Naive thymus-derived CD8-positive, alpha-beta T cell (primary cell): ENCODE measurements at regions not wholly inside any gene's neighbourhood (a gene's known extent, or its start where the extent isn't known, plus 50 kb on each side); places are given as distances from the start of the nearest gene placed in this dataset.

ENCODE experiments used
- ATAC-seq, 2 donors: fragments of 150-1000 bp; cut with Tn5 transposase in 1 of 2; sonication (Bioruptor Pico), chemical (Tn5 transposase) in 1 of 2; 1 replicate in 1 of 2; 2 replicates in 1 of 2; pipeline ENCODE4 v1.10.0; 2021; ENCODE audit warnings: mild to moderate bottlenecking in 2 of 2, moderate library complexity in 2 of 2
- POLR2A ChIA-PET: fragments of 350-600 bp; sonication (Branson Sonifier 250); formaldehyde crosslinking; loops from one replicate; lab custom pipeline; 2021; ENCODE audit warnings: antibody characterized with exemption; lab: Charles Lee
- DNase-seq, 10 donors: peaks; one replicate each; pipeline versions ENCODE4 v3.0.0 to v3.0.0-alpha.2; 2020 to 2022
- H3K27ac Mint-ChIP-seq, 10 donors: one replicate each; pipeline ENCODE4 v1.8.0; 2020 to 2022; ENCODE audit warnings: mild to moderate bottlenecking in 10 of 10, mixed read lengths in 10 of 10, moderate library complexity in 4 of 10, inconsistent platforms in 1 of 10
- H3K27me3 Mint-ChIP-seq, 5 donors: one replicate each; pipeline ENCODE4 v1.8.0; 2021 to 2022; ENCODE audit warnings: mixed read lengths in 5 of 5
- H3K36me3 Mint-ChIP-seq, 3 donors: one replicate each; pipeline ENCODE4 v1.8.0; 2020 to 2022; ENCODE audit warnings: mixed read lengths in 3 of 3, mild to moderate bottlenecking in 2 of 3, inconsistent platforms in 1 of 3
- H3K4me1 Mint-ChIP-seq, 4 donors: one replicate each; pipeline ENCODE4 v1.8.0; 2021 to 2022; ENCODE audit warnings: mixed read lengths in 4 of 4
- H3K4me3 Mint-ChIP-seq, 10 donors: one replicate each; pipeline ENCODE4 v1.8.0; 2020 to 2022; ENCODE audit warnings: mild to moderate bottlenecking in 10 of 10, mixed read lengths in 10 of 10, moderate library complexity in 6 of 10, inconsistent platforms in 1 of 10
- H3K9me3 Mint-ChIP-seq, 9 donors: one replicate each; pipeline ENCODE4 v1.8.0; 2020 to 2022; ENCODE audit warnings: mixed read lengths in 9 of 9, mild to moderate bottlenecking in 3 of 9, inconsistent platforms in 1 of 9, moderate library complexity in 1 of 9

DNA sequence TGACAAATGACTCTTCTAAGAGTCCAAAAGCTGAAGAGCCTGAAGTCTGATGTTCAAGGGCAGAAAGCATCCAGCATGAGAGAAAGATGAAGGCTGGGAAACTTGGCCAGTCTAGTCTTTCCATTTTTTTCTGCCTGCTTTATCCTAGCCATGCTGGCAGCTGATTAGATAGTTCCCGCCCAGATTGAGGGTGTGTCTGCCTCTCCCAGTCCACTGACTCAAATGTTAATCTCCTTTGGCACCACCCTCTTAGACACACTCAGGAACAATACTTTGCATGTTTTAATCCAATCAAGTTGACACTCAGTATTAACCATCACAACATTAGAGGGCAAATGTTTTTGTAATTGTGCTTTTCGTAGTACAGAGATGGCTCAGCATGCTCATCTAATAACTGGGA lies 267.5 kb upstream of the KLHL1 start:
- no peak for ATAC-seq
- POLR2A ChIA-PET: no interaction called here
- Mint-ChIP-seq H3K9me3 (peaks cover 0 to 5% (median 0%) of the 10 kb centered on the region in 9 donors), H3K4me1 (no peaks in the 10 kb centered on the region), H3K27ac (no peak overlapping the region), H3K4me3 (no peak overlapping the region), H3K36me3 (no peaks in the 10 kb centered on the region), H3K27me3 (no peaks in the 10 kb centered on the region)
- no peak for DNase-seq

DNA sequence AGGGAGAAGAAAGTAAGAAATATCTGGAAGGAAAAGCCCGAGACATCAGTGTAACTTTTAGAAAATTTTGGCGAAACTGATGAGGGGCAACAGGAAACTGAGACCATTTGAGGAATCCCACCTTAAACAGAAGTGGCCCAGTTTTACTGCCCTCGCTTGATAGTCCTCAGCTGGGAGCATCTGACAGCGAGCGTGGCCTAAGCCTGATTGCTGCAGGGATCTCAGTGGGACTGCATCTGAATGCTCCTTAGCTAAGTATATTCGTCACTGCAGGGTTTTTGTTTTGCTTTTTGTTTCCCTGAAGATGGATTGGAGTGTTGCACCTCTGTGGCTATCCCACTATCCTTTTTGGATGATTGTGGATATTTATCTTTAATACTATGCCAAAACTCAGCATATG lies 262.7 kb upstream of the KLHL1 start:
- no peak overlapping the region for H3K27ac Mint-ChIP-seq
- H3K9me3 Mint-ChIP-seq: peaks cover 0 to 4% (median 0%) of the 10 kb centered on the region in 9 donors
- POLR2A ChIA-PET: no interaction called here
- H3K4me1 Mint-ChIP-seq: no peaks in the 10 kb centered on the region
- H3K4me3 Mint-ChIP-seq: no peak overlapping the region
- ATAC-seq (no peak), DNase-seq (no peak)
- no peaks in the 10 kb centered on the region for H3K36me3 Mint-ChIP-seq
- H3K27me3 Mint-ChIP-seq: no peaks in the 10 kb centered on the region

DNA sequence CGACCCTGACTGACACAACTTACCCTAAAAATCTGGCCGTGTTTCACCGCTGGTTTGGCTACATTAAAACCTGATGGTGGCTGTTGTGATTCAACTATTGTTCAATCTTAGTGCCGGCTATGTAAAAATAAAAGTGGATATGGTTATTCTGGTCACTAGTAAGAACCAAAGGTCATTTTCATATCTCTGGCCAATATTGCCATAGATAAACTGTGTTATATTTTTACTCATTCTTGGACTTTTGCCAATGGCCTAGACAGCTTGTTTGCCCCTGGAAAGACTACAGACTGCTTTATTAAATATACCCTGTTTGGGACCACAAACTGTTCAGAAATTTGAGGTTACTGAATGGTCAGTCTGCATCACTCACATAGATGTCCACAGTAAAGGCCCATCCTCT lies 258.5 kb upstream of the KLHL1 start:
- H3K4me1 Mint-ChIP-seq: no peaks in the 10 kb centered on the region
- H3K36me3 Mint-ChIP-seq: no peaks in the 10 kb centered on the region
- peaks cover 0 to 8% (median 0%) of the 10 kb centered on the region in 9 donors for H3K9me3 Mint-ChIP-seq
- POLR2A ChIA-PET: no interaction called here
- no peak overlapping the region for H3K4me3 Mint-ChIP-seq
- ATAC-seq (no peak), DNase-seq (no peak)
- H3K27me3 Mint-ChIP-seq: no peaks in the 10 kb centered on the region
- H3K27ac Mint-ChIP-seq: no peak overlapping the region

DNA sequence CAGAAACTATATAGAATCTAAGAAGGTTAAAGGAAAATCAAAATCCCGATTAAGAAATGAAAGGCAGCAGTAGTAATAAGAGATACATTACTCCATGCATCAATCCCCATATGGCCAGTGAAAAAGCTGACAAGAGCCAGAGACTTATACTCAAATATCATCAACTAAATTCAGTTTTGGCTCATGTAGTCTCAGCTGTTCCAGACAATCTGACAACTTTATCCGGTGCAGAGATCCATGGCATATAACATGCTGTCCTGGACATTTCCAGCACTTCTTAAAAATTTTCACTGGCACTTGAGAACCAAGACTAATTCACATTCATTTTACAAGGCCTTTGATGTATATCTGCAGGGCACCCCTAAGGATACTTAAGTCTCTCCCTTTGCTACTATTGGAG lies 255.7 kb upstream of the KLHL1 start:
- Mint-ChIP-seq H3K4me1 (no peaks in the 10 kb centered on the region), H3K27ac (no peak overlapping the region), H3K36me3 (no peaks in the 10 kb centered on the region), H3K4me3 (no peak overlapping the region), H3K9me3 (peaks cover 0 to 8% (median under 1%) of the 10 kb centered on the region in 9 donors), H3K27me3 (no peaks in the 10 kb centered on the region)
- POLR2A ChIA-PET: no interaction called here
- ATAC-seq (no peak), DNase-seq (no peak)

DNA sequence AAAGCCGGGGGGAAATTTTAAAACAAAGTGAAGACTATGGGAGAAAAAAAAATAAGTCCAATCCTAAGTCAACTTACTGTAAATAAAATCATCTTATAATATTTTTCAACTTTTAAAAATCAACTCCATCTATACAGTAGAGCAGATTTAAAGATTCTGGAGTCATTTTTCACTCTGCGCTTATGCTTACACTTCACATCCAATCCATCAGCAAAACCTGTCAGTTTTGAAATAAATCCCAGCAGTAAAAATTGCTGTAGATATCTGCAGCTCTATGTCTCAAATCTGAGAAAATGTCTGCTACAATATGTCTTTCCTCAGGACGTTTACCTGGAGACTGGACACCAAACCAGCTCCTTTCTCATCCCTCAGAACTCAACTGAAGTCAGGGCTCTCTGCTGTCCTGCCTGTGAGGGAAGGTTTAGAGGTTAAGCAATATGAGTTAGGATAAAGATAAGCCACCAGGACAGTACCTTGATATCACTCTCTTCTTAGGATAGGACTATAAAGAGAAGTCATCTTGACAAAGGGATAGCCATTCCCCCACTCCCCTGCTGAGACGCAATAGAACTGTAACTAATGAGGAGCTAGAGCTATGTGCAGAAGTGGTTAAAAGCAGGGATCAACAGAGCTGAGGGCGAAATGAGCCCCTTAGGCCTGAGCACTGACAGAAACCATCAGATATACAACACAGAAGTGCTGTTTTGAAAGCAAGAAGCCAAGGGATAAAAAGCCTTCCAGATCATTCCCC lies 254.7 kb upstream of the KLHL1 start:
- Mint-ChIP-seq H3K4me1 (no peaks in the 10 kb centered on the region), H3K9me3 (peaks cover 0 to 10% (median 2%) of the 10 kb centered on the region in 9 donors), H3K27me3 (no peaks in the 10 kb centered on the region), H3K4me3 (no peak overlapping the region), H3K36me3 (no peaks in the 10 kb centered on the region), H3K27ac (no peak overlapping the region)
- no peak for ATAC-seq
- DNase-seq: no peak
- POLR2A ChIA-PET: no interaction called here

DNA sequence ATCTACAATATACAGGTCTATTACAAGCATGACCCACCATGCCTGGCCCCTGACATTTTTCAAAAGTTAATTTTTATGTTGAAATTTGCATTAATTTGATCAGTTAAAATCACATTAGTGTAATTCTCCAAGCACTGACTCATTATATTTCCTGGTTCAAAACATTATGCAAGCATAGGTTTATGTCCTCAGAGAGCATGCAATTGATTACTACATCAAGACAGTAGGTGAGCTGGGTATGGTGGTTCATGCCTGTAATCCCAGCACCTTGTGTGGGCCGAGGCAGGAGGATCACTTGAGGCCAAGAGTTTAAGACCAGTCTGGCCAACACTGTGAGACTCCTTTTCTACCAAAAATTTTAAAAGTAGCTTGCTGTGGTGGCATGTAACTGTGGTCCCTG lies 248.8 kb upstream of the KLHL1 start:
- POLR2A ChIA-PET: no interaction called here
- Mint-ChIP-seq H3K9me3 (peaks cover 0 to 11% (median 2%) of the 10 kb centered on the region in 9 donors), H3K4me1 (no peaks in the 10 kb centered on the region), H3K4me3 (no peak overlapping the region), H3K27me3 (no peaks in the 10 kb centered on the region), H3K27ac (no peak overlapping the region), H3K36me3 (no peaks in the 10 kb centered on the region)
- ATAC-seq (no peak), DNase-seq (no peak)

DNA sequence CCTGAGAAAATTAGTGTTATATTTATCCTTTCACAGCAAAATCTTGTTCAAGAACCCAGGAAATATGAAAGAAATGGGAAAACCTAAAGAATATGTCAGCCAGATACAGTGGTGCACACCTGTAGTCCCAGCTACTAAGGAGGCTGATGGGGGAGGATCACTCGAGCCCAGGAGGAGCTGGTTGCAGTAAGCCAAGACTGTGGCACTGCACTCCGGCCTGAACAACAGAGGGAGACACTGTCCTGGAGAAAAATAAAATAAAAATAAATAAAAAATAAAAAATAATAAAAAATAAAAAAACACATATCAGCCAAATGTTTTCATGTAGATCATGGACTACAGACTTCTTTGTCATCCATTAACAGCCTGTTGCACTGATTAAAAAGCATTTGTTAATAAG lies 244.8 kb upstream of the KLHL1 start:
- H3K27me3 Mint-ChIP-seq: no peaks in the 10 kb centered on the region
- no peak overlapping the region for H3K27ac Mint-ChIP-seq
- no peak overlapping the region for H3K4me3 Mint-ChIP-seq
- POLR2A ChIA-PET: no interaction called here
- no peaks in the 10 kb centered on the region for H3K36me3 Mint-ChIP-seq
- no peaks in the 10 kb centered on the region for H3K4me1 Mint-ChIP-seq
- no peak for DNase-seq
- ATAC-seq: no peak
- H3K9me3 Mint-ChIP-seq: peaks cover 0 to 13% (median 5%) of the 10 kb centered on the region in 9 donors

DNA sequence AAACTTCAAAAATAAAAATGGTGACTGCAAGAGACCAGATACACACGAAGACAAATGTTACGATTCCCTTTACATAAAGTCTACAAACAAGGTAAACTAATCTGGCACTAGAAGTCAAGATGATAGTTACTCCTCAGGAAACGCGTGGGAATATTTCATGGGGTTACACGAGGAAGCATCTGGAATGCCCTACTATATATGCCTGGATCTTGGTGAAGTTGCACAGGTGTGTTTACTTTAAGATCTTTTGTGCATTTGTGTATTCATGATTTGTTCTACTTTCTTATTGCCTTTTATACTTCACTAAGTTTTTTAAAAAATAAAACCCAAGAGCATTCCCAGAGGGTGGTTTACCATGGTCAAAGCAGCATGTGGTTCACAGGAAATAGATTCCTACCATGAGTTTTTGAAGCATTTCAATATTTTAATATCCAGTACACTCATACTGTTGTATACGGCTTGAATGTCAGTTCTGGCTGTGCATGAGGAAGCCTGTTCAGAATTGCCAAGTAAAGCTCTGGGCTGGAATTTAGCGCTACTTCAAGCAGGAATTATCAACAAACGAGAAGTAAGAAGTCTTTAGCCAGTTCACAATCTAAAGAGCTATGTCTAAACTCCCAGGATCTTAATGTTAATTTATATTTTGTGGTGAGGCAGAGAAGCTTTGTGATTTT lies 239.8 kb upstream of the KLHL1 start:
- no peak for DNase-seq
- no peaks in the 10 kb centered on the region for H3K27me3 Mint-ChIP-seq
- H3K27ac Mint-ChIP-seq: no peak overlapping the region
- H3K36me3 Mint-ChIP-seq: no peaks in the 10 kb centered on the region
- H3K4me1 Mint-ChIP-seq: no peaks in the 10 kb centered on the region
- H3K4me3 Mint-ChIP-seq: no peak overlapping the region
- H3K9me3 Mint-ChIP-seq: peaks cover 0 to 28% (median 8%) of the 10 kb centered on the region in 9 donors
- no peak for ATAC-seq
- POLR2A ChIA-PET: no interaction called here

DNA sequence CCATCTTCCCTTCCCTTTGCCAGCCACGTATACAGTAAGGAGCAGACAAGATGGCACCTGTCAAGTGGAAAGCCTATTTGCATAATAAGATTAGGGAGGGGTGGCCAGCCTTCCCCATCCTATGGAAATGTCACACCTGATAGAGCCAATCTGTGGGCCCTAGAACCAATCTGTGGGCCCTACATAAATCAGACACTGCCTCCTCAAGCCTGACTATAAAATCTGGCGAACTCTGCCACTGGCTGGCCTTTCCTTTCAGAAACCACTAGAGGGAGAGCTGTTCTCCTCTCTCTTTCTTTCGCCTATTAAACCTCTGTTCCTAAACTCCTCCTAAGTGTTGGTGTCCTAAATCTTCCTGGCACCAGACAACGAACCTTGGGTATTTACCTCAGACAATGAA lies 231.5 kb upstream of the KLHL1 start:
- ATAC-seq (no peak), DNase-seq (no peak)
- Mint-ChIP-seq H3K9me3 (peaks cover 0 to 12% (median 3%) of the 10 kb centered on the region in 9 donors), H3K4me1 (no peaks in the 10 kb centered on the region), H3K4me3 (no peak overlapping the region), H3K36me3 (no peaks in the 10 kb centered on the region), H3K27me3 (no peaks in the 10 kb centered on the region), H3K27ac (no peak overlapping the region)
- POLR2A ChIA-PET: no interaction called here

DNA sequence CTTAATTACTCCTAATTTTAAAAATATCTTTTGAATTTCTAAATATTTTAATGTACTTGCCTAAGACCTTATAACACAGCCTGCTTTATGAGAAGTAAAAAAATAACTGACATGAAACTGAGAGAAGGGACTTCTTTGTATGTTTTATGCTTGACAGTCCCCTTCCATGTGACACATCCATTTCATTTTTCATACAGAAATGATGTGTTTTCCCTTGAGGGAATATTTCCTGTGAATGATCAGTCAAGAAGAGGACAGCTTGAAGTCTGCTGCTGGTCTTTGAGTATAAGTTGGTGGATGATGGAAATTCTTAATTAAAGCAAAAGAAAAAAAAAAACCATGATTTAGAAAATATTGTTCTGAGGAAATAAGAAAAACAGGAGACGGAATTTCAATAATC lies 230.4 kb upstream of the KLHL1 start:
- POLR2A ChIA-PET: no interaction called here
- no peak for DNase-seq
- Mint-ChIP-seq H3K9me3 (peaks cover 0 to 12% (median 3%) of the 10 kb centered on the region in 9 donors), H3K4me1 (no peaks in the 10 kb centered on the region), H3K36me3 (no peaks in the 10 kb centered on the region), H3K27me3 (no peaks in the 10 kb centered on the region), H3K4me3 (no peak overlapping the region), H3K27ac (no peak overlapping the region)
- no peak for ATAC-seq

DNA sequence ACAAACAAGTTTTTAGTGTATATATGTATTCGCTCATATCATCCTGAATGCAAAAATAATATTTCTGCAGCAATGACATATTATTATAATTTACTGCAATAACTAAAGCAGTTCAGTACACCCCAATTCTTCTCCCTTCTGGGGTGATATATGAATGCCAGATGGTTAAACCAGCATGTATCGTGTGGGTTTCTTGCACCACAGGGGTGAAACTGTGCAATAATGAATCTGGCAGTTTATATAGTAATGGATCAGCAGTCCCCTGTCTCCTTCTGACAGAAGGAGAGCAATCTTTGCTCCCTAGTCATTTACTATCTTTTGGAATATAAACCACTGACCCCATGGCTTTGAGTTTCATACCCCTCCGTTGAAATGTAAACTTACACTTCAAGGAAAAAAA lies 228.6 kb upstream of the KLHL1 start:
- ATAC-seq (no peak), DNase-seq (no peak)
- H3K4me1 Mint-ChIP-seq: no peaks in the 10 kb centered on the region
- H3K4me3 Mint-ChIP-seq: no peak overlapping the region
- no peaks in the 10 kb centered on the region for H3K36me3 Mint-ChIP-seq
- no peaks in the 10 kb centered on the region for H3K27me3 Mint-ChIP-seq
- peaks cover 0 to 11% (median 3%) of the 10 kb centered on the region in 9 donors for H3K9me3 Mint-ChIP-seq
- POLR2A ChIA-PET: no interaction called here
- H3K27ac Mint-ChIP-seq: no peak overlapping the region

DNA sequence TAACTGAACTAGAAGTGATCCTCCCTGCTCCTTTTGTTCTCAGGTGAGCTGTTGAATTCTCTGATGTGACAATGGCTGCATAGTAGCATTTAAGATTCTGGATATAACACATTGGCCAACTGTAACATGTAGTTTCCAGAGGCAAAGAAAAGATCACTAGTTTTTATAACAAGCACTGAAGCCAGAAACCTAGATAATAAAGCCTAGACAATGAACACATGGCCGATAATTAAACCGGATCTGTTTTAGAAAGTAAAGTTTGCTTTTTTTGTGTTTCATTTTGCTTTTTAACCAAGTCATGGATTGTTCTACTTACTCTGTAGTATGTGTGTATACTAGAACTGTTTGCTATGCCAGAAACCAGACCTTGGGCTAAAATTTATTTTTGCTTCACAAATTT lies 225.5 kb upstream of the KLHL1 start:
- H3K27me3 Mint-ChIP-seq: no peaks in the 10 kb centered on the region
- H3K36me3 Mint-ChIP-seq: no peaks in the 10 kb centered on the region
- H3K27ac Mint-ChIP-seq: no peak overlapping the region
- peaks cover 0 to 12% (median 4%) of the 10 kb centered on the region in 9 donors for H3K9me3 Mint-ChIP-seq
- no peaks in the 10 kb centered on the region for H3K4me1 Mint-ChIP-seq
- H3K4me3 Mint-ChIP-seq: no peak overlapping the region
- ATAC-seq (no peak), DNase-seq (no peak)
- POLR2A ChIA-PET: no interaction called here

DNA sequence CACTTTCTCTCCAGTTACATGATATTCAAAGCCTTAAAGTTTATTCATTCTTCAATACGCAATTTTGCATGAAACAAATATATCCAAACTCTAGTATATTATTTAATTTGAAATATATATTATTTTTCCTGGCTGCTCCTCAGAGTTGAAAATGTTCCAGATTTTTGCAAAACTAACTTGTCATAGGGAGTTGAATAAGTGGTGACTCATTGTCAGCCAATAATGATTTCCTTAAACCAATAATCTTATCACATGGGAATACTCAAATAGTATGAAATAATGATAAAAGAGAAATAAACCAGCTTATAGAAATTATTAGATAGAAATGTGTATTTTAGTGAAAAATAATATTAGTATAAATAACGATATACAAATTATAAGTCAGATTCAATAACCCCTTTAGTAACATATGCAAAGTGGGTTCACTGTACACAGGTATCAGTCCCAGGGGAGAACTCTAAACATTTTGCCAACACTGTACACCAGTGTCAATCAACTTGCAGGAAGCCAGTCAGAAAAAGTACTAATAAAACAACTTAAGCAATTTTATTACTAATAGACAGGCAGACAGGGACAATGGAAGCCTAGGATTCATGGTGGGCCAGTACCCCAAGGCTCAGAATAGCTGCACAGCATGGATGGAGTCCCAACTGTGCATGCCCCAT lies 222.6 kb upstream of the KLHL1 start:
- ATAC-seq: no peak
- Mint-ChIP-seq H3K9me3 (peaks cover 0 to 19% (median 4%) of the 10 kb centered on the region in 9 donors), H3K4me3 (no peak overlapping the region), H3K27ac (no peak overlapping the region), H3K36me3 (no peaks in the 10 kb centered on the region), H3K4me1 (no peaks in the 10 kb centered on the region), H3K27me3 (no peaks in the 10 kb centered on the region)
- POLR2A ChIA-PET: no interaction called here
- DNase-seq: no peak
